IMR-90 (cell line): ENCODE measurements at regions not wholly inside any gene's neighbourhood (a gene's known extent, or its start where the extent isn't known, plus 50 kb on each side); places are given as distances from the start of the nearest gene placed in this dataset.

Source experiments
- POLR2A ChIP-seq: IDR thresholded peaks from 2 replicates; pipeline ENCODE4 v1.6.1; 2012; ENCODE audit warnings: mild to moderate bottlenecking, low read depth, low read length
- RAD21 ChIP-seq: IDR thresholded peaks from 2 replicates; pipeline ENCODE4 v1.6.1; 2012; ENCODE audit warnings: low read length, improper control_type of control experiment
- RCOR1 ChIP-seq: IDR thresholded peaks from 2 replicates; pipeline ENCODE4 v1.6.1; 2012; ENCODE audit warnings: mild to moderate bottlenecking, low read length, improper control_type of control experiment; ENCODE audit not compliant: insufficient replicate concordance
- RFX5 ChIP-seq: IDR thresholded peaks from 2 replicates; pipeline ENCODE4 v1.8.0; 2012; ENCODE audit warnings: low read depth, mild to moderate bottlenecking, low read length, moderate library complexity
- SMC3 ChIP-seq: fragments of 150-350 bp; IDR thresholded peaks from 2 replicates; pipeline ENCODE4 v1.6.1; 2016; ENCODE audit warnings: low read depth, mild to moderate bottlenecking, antibody characterized with exemption, low read length, moderate library complexity
- TF ChIP-seq, protein P1 (sequence below): conservative IDR thresholded peaks from 2 replicates; pipeline ENCODE4 v1.5.1; 2012; ENCODE audit warnings: mild to moderate bottlenecking, low read depth, low read length, improper control_type of control experiment

DNA sequence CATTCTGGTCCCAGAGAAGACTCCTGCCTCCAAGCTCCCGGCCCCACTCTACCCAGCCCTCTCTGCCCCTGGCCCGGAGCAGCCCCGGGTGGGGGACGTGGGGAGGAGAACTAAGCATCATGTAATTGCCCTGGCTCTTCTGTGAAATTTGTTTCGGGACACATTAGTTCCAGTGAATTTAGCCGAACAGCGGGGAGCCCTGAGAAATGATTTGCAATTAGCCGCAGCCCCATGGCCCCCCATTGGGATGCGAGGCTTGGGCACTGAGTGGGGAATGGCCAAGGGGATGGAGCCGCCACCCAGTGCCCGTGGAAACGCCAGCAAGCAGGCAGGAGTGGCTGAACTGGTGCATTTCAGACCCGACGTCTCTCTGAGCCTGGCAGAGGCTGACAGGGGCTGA lies 173.9 kb upstream of the LHX5 start:
- TF ChIP-seq, protein P1, sequence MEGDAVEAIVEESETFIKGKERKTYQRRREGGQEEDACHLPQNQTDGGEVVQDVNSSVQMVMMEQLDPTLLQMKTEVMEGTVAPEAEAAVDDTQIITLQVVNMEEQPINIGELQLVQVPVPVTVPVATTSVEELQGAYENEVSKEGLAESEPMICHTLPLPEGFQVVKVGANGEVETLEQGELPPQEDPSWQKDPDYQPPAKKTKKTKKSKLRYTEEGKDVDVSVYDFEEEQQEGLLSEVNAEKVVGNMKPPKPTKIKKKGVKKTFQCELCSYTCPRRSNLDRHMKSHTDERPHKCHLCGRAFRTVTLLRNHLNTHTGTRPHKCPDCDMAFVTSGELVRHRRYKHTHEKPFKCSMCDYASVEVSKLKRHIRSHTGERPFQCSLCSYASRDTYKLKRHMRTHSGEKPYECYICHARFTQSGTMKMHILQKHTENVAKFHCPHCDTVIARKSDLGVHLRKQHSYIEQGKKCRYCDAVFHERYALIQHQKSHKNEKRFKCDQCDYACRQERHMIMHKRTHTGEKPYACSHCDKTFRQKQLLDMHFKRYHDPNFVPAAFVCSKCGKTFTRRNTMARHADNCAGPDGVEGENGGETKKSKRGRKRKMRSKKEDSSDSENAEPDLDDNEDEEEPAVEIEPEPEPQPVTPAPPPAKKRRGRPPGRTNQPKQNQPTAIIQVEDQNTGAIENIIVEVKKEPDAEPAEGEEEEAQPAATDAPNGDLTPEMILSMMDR = no peak
- TF ChIP-seq RAD21 (no peak), SMC3 (no peak), RFX5 (no peak), RCOR1 (no peak), POLR2A (no peak)
